ENCODE measurements at regions not wholly inside any gene's neighbourhood (a gene's known extent, or its start where the extent isn't known, plus 50 kb on each side); places are given as distances from the start of the nearest gene placed in this dataset.

DNA sequence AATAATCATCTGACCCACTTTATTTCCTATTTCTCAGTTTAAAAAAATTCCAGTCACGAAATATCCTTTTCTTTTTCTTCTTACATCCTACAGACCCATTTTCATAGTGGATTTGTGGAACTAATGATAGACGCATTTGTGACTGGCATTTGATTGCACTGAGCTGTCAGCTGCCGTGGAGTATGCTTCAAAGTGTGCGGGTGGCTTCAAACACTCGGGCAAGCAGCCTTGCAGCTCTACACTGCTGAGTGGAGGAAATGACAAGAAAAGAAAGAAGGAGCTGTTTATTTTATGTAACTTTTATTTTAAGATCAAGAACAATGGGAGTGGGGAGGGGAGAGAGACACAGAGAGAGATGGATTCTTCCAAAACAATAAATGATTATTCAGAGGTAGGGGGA, 112.8 kb upstream of the NAP1L1 start:
- 93 to 100% methylated on average over 3 of the region's 5 CpGs for WGBS, 2 experiments (ENCODE audit: insufficient coverage in 2 of 2)
- no peak overlapping the region for H3K4me3 ChIP-seq (ENCODE audit: extremely low read depth, insufficient read depth, low read length, poor library complexity, severe bottlenecking)
- H3K4me1 ChIP-seq (ENCODE audit: control insufficient read depth, insufficient read depth, low read length, poor library complexity, severe bottlenecking): no peaks in the 10 kb centered on the region
- no peaks in the 10 kb centered on the region for H3K36me3 ChIP-seq (ENCODE audit: control insufficient read depth, insufficient read depth, low read length)
- no peak overlapping the region for H3K27ac ChIP-seq (ENCODE audit: low read depth, low read length, severe bottlenecking)
- H3K9me3 ChIP-seq (ENCODE audit: control insufficient read depth, low read length): peaks cover 13% of the 10 kb centered on the region

- H3K27ac ChIP-seq (ENCODE audit: low read depth, low read length, severe bottlenecking): no peak overlapping the region
- H3K36me3 ChIP-seq (ENCODE audit: control insufficient read depth, insufficient read depth, low read length): no peaks in the 10 kb centered on the region
- H3K4me1 ChIP-seq (ENCODE audit: control insufficient read depth, insufficient read depth, low read length, poor library complexity, severe bottlenecking): no peaks in the 10 kb centered on the region
- no peak overlapping the region for H3K4me3 ChIP-seq (ENCODE audit: extremely low read depth, insufficient read depth, low read length, poor library complexity, severe bottlenecking)
- no CpG with 5 or more reads among the region's 1 CpG for WGBS, 2 experiments (ENCODE audit: insufficient coverage in 2 of 2)
- H3K9me3 ChIP-seq (ENCODE audit: control insufficient read depth, low read length): peaks cover 12% of the 10 kb centered on the region
These were observed 111.4 kb upstream of the NAP1L1 start for GRCh38 chr12:76195920-76196319.

- Histone ChIP-seq H3K4me1 (ENCODE audit: control insufficient read depth, insufficient read depth, low read length, poor library complexity, severe bottlenecking) (no peaks in the 10 kb centered on the region), H3K27ac (ENCODE audit: low read depth, low read length, severe bottlenecking) (no peak overlapping the region), H3K36me3 (ENCODE audit: control insufficient read depth, insufficient read depth, low read length) (no peaks in the 10 kb centered on the region), H3K9me3 (ENCODE audit: control insufficient read depth, low read length) (peaks cover 12% of the 10 kb centered on the region), H3K4me3 (ENCODE audit: extremely low read depth, insufficient read depth, low read length, poor library complexity, severe bottlenecking) (no peak overlapping the region)
These were observed 110.2 kb upstream of the NAP1L1 start for GRCh38 chr12:76194724-76195123.

DNA sequence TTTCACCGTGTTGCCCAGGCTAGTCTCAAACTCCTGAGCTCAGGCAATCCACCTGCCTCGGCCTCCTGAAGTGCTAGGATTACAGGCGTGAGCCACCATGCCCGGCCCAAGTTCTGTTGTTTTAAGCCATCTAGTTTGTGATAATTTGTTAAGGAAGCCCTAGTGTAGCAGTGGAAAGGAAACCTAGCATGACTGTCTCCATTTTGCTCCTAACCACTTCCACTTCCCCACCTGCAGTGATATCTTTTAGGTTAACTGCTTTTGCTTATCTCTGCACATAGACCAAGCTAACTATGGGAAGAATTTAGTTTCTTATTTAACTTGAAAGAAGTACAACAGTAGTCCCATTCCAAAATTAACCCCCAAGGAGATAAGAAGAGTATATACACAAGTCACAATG, 109.5 kb upstream of the NAP1L1 start:
- no peaks in the 10 kb centered on the region for H3K4me1 ChIP-seq (ENCODE audit: control insufficient read depth, insufficient read depth, low read length, poor library complexity, severe bottlenecking)
- H3K27ac ChIP-seq (ENCODE audit: low read depth, low read length, severe bottlenecking): no peak overlapping the region
- H3K4me3 ChIP-seq (ENCODE audit: extremely low read depth, insufficient read depth, low read length, poor library complexity, severe bottlenecking): no peak overlapping the region
- WGBS, 2 experiments (ENCODE audit: insufficient coverage in 2 of 2): 72 to 83% methylated on average over 2 of the region's 4 CpGs
- no peaks in the 10 kb centered on the region for H3K36me3 ChIP-seq (ENCODE audit: control insufficient read depth, insufficient read depth, low read length)
- peaks cover 11% of the 10 kb centered on the region for H3K9me3 ChIP-seq (ENCODE audit: control insufficient read depth, low read length)

DNA sequence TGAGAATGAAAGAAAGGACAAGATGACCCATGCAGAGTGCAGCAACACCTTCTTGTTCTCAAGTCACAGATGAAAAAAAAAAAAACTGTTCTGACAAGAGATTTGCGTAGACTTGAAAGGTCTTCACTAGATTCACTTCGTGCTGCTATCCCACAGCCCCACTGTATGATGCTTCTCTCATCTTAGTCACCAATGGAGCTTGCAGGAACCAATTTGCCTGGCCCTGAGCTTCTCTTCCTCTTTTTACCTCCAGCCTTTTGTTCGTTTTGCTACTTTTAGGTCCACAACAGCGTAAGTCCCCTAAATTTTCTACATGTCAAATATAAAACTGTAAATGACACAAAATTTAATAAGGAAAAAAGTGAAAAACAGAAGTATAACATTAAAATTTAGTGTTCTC, 107.9 kb upstream of the NAP1L1 start:
- no peaks in the 10 kb centered on the region for H3K4me1 ChIP-seq (ENCODE audit: control insufficient read depth, insufficient read depth, low read length, poor library complexity, severe bottlenecking)
- no peaks in the 10 kb centered on the region for H3K36me3 ChIP-seq (ENCODE audit: control insufficient read depth, insufficient read depth, low read length)
- H3K4me3 ChIP-seq (ENCODE audit: extremely low read depth, insufficient read depth, low read length, poor library complexity, severe bottlenecking): no peak overlapping the region
- H3K9me3 ChIP-seq (ENCODE audit: control insufficient read depth, low read length): no peaks in the 10 kb centered on the region
- no peak overlapping the region for H3K27ac ChIP-seq (ENCODE audit: low read depth, low read length, severe bottlenecking)
- 92 to 100% methylated on average over 2 of the region's 4 CpGs for WGBS, 2 experiments (ENCODE audit: insufficient coverage in 2 of 2)

DNA sequence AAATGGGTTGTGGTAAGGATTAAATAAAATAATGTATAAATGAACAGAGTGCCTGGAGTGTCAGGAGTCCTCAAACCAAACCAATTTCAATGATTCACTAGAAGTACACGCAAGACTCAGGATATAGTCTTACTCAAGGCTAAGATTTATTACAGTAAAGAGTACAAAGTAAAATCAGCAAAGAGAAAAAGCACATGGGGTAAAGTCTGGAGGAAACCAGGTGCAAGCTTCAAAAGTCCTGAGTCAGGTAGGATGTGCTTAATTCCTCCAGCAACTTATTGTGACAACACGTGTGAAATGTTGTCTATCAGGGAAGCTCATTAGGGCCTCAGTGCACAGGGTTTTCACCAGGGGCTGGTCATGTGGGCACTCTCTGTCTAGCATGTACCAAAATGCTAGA, 105.8 kb upstream of the NAP1L1 start:
- H3K4me3 ChIP-seq (ENCODE audit: extremely low read depth, insufficient read depth, low read length, poor library complexity, severe bottlenecking): no peak overlapping the region
- no peak overlapping the region for H3K27ac ChIP-seq (ENCODE audit: low read depth, low read length, severe bottlenecking)
- H3K9me3 ChIP-seq (ENCODE audit: control insufficient read depth, low read length): no peaks in the 10 kb centered on the region
- no peaks in the 10 kb centered on the region for H3K36me3 ChIP-seq (ENCODE audit: control insufficient read depth, insufficient read depth, low read length)
- H3K4me1 ChIP-seq (ENCODE audit: control insufficient read depth, insufficient read depth, low read length, poor library complexity, severe bottlenecking): peaks cover 4% of the 10 kb centered on the region
- 86 to 100% methylated on average over 1 to 2 of the region's 2 CpGs for WGBS, 2 experiments (ENCODE audit: insufficient coverage in 2 of 2)

GRCh38 chr12:76189851-76190250, 105.4 kb upstream of the NAP1L1 start:
- WGBS, 2 experiments (ENCODE audit: insufficient coverage in 2 of 2): 89% methylated on average over 1 of the region's 2 CpGs
- no peaks in the 10 kb centered on the region for H3K9me3 ChIP-seq (ENCODE audit: control insufficient read depth, low read length)
- no peak overlapping the region for H3K27ac ChIP-seq (ENCODE audit: low read depth, low read length, severe bottlenecking)
- no peak overlapping the region for H3K4me3 ChIP-seq (ENCODE audit: extremely low read depth, insufficient read depth, low read length, poor library complexity, severe bottlenecking)
- H3K4me1 ChIP-seq (ENCODE audit: control insufficient read depth, insufficient read depth, low read length, poor library complexity, severe bottlenecking): peaks cover 4% of the 10 kb centered on the region
- H3K36me3 ChIP-seq (ENCODE audit: control insufficient read depth, insufficient read depth, low read length): no peaks in the 10 kb centered on the region

- Histone ChIP-seq H3K36me3 (ENCODE audit: control insufficient read depth, insufficient read depth, low read length) (no peaks in the 10 kb centered on the region), H3K4me1 (ENCODE audit: control insufficient read depth, insufficient read depth, low read length, poor library complexity, severe bottlenecking) (peaks cover 14% of the 10 kb centered on the region), H3K27ac (ENCODE audit: low read depth, low read length, severe bottlenecking) (no peak overlapping the region), H3K4me3 (ENCODE audit: extremely low read depth, insufficient read depth, low read length, poor library complexity, severe bottlenecking) (no peak overlapping the region), H3K9me3 (ENCODE audit: control insufficient read depth, low read length) (no peaks in the 10 kb centered on the region)
- WGBS, 2 experiments (ENCODE audit: insufficient coverage in 2 of 2): 100% methylated on average over 1 of the region's 1 CpG; no CpG with 5 or more reads in 1 of the 2 experiments
These were observed 102.7 kb upstream of the NAP1L1 start for GRCh38 chr12:76187177-76187576.

DNA sequence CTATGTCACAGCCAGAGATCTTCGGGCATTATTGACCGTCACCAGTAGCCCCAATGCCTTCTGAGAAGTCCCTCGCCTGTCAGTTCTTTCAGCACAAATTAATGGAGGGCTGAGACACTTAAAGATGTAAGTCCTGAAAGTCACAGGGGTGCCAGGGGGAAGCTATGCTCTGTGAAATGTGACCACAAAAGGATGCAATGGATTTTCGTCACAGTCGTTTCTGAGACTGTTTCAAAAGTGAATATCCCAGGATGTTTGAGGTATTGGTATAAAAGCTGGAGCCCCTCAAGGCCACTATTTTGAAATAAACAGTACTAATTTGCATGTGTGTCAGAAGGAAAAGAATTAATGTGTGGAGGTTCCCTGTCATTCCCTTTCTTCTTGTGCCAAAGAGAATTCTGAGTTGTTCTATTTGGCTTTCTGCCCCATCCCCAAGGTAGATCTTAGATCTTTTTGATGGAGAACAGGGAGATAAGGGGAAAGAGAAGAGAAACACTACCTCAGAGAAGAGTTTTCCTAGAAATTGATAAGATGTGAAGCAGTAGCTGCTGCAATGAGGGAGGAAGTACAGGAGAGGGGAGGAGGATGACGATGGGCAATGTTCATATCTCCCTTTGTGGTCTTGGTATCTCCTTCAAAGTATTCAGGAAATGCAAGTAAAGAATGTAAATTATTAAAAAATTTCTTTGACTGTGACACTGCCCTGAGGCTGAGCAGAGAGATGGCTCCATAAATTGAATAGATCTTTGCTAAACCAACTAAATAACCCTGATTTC, 101.8 kb upstream of the NAP1L1 start:
- Histone ChIP-seq H3K4me3 (ENCODE audit: extremely low read depth, insufficient read depth, low read length, poor library complexity, severe bottlenecking) (no peak overlapping the region), H3K4me1 (ENCODE audit: control insufficient read depth, insufficient read depth, low read length, poor library complexity, severe bottlenecking) (peaks cover 14% of the 10 kb centered on the region), H3K27ac (ENCODE audit: low read depth, low read length, severe bottlenecking) (no peak overlapping the region), H3K36me3 (ENCODE audit: control insufficient read depth, insufficient read depth, low read length) (no peaks in the 10 kb centered on the region), H3K9me3 (ENCODE audit: control insufficient read depth, low read length) (no peaks in the 10 kb centered on the region)
- 89% methylated on average over 4 to 6 of the region's 6 CpGs for WGBS, 2 experiments (ENCODE audit: insufficient coverage in 2 of 2)

- Histone ChIP-seq H3K4me1 (ENCODE audit: control insufficient read depth, insufficient read depth, low read length, poor library complexity, severe bottlenecking) (peaks cover 14% of the 10 kb centered on the region), H3K4me3 (ENCODE audit: extremely low read depth, insufficient read depth, low read length, poor library complexity, severe bottlenecking) (no peak overlapping the region), H3K27ac (ENCODE audit: low read depth, low read length, severe bottlenecking) (no peak overlapping the region), H3K36me3 (ENCODE audit: control insufficient read depth, insufficient read depth, low read length) (no peaks in the 10 kb centered on the region), H3K9me3 (ENCODE audit: control insufficient read depth, low read length) (no peaks in the 10 kb centered on the region)
- 88 to 97% methylated on average over 3 of the region's 4 CpGs for WGBS, 2 experiments (ENCODE audit: insufficient coverage in 2 of 2)
These were observed 99.1 kb upstream of the NAP1L1 start for GRCh38 chr12:76183459-76184186.
